ENCODE measurements at regions not wholly inside any gene's neighbourhood (a gene's known extent, or its start where the extent isn't known, plus 50 kb on each side); places are given as distances from the start of the nearest gene placed in this dataset.

DNA sequence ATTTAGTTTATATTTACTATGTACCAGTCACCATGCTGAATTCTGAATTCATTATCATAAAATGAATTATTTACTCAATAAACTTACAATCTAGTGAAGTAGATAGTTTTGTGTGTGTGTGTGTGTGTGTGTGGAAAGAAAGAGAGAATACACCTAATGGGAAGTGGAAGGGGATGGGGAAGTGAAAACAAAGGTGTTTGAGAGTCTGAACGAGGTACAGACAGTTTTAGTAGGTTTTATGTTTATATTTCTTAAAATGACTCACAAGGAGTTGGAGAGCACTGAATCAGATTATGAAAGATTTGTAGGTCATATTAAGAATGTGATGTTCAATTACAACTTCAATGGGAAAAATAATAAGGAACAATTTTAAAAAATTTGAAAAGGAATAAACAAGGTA, 1753.0 kb downstream of the SLITRK1 start:
- TF ChIP-seq CTCF (IDR thresholded peaks at IDR 0.05): no peak
- no peak for TF ChIP-seq POLR2A (IDR thresholded peaks at IDR 0.05)
